NCI-H146 treated with DMSO at 0.1 percent for 48 hours (cell line): ENCODE measurements at regions not wholly inside any gene's neighbourhood (a gene's known extent, or its start where the extent isn't known, plus 50 kb on each side); places are given as distances from the start of the nearest gene placed in this dataset.

Experiments
- DNase-seq: peaks from one replicate; lab custom pipeline; 2025; ENCODE audit not compliant: unreplicated experiment; lab: John Stamatoyannopoulos, UW

GRCh38 chr10:110396284-110396651, 91.5 kb upstream of the SMNDC1 start:
- no peak for DNase-seq

DNA sequence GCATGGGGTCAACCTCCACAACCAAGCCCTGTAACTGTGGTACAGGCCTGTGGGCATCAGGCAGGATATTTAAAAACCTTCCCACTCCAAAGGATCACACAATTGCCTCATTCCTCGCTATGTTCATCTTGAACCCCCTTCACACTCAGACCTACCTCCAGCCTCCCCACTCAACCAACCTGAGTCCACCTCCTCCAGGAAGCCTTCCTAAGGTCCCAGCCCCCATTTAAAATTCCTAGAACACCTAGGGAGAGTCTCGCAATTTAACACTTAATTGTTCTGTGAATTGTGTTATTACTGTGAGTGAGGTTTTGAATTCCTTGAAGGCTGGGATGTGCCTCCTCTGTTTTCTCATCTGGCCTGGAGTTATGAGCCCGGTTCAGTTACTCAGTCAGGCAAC, 93.1 kb upstream of the SMNDC1 start:
- DNase-seq: no peak

GRCh38 chr10:110398419-110399105, 93.8 kb upstream of the SMNDC1 start:
- DNase-seq: no peak

DNA sequence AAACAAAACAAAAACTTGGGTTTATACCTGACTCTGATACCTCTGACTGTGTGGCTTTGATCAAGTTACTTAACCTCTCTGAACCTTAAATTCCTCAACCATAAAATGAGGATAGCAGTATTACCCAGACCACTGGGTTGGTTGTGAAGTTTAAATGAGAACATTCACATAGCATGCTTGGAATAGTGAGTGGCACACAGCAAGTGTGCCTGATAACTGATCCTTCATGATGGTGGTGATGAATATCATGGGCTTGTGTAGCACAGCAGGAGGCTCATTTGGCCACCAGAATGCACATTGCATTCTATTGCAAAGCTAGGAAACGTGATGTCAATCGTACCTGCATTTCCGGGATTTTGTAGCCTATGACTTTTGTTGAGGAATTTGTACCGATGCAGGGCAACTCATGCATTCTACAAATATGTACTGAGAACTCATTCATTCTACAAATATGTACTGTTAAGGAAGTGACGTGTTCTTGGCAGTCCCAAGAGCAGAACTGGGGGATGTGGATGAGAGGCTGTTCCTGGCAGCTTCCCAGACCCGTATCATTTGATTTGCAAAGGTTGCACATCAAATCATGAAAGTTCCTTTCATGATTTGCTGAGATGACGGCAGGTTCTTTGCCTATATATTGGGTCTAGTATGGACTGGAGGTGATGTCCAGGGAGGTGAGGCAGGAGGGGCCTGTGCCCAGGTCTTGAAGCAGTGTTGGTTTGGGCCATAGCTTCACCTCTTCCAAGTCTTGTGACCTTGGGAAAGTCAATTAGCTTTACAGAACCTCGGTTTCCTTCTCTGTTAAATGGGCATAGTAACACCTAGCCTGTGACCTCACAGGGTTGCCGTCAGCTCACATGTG, 94.6 kb upstream of the SMNDC1 start:
- no peak for DNase-seq

DNA sequence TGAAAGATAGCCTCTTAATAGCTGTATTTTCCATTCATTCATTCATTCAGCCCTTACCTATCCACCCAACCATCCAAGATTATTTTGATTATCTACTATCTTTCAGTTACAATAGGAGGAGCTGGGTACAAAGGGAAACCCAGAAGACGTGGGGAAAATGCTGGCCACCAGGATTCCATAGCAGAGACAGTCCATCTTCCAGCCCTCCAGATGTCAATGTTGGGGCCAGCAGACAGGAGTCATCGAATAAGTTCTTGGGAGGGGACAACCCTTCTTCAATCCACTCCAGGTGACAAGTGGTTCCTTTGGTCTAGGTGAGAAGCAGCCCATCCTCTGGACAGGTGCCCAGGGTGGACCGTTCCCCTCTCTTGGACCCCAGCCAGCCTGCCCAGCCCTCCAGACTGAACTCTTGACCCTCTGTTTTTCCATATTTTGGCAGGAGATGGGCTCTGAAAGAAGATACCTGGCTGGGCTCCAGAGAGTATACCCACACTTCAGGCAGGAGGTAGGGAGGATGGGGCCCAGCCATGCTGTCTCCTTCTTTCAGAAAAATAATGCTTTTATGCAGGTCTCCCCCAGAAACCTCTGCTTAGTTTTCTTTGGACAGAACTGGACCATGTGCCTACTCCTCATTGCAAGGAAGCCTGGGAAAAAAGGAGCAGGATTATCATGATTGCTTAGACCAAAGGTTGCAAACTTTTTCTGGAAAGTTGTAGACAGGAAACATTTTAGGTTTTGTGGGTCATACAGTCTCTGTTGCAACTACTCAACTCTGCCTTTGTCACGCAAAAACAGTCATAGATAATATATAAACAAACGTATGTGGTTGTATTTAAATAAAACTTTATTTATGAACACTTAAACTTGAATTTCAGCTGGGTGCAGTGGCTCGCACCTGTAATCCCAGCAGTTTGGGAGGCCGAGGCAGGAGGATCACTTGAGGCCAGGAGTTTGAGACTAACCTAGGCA, 95.5 kb upstream of the SMNDC1 start:
- DNase-seq: no peak

DNA sequence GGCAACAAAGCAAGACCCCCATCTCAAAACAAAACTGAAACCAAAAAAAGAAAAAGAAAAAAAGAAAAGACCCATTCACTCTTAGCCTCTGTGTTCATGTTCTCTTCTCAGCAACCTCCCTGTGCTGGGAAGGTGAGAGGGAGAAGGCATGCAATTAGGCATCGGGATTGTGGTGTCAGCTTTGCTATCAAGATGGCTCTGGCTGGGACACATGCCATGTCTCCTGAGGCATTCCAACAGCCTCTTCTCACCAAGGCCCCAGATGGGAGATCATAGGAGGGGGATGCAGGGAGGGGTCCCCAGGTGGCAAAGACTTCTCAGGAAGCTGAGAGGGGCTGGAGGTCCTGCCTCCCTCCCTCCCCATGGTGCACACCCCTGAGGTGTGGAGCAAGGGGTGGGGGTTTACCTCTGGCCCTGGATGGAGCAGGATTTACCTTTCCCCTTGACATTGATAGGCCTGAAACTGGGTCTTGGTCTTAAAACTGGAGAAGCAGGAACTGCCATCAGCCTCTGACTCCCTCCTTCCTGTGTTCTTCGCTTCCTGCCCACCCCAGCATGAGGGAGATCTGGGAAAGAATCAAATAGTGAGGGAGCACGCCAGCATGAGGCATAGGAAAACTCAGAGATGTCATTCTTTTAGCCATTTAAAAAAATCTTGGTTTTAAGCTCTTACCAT, 96.2 kb upstream of the DUSP5 start:
- DNase-seq: no peak

DNA sequence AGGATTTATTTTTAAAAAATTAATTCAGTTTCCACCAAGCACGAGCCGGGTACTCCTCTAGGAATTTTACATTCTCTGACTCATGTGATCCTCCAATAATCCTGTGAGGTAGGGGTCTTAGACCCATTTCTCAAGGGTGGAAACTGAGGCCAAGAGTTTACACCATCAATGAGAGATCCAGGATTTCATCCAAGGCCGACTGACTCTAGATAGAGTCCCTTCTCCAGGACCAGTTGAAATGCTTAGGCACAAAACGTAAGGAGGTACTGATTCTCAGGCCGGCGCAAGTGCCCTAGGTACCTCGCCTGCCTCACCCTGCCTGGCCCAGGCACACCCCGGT, 95.7 kb upstream of the DUSP5 start:
- DNase-seq: no peak

GRCh38 chr10:110403593-110403992, 94.1 kb upstream of the DUSP5 start:
- no peak for DNase-seq

DNA sequence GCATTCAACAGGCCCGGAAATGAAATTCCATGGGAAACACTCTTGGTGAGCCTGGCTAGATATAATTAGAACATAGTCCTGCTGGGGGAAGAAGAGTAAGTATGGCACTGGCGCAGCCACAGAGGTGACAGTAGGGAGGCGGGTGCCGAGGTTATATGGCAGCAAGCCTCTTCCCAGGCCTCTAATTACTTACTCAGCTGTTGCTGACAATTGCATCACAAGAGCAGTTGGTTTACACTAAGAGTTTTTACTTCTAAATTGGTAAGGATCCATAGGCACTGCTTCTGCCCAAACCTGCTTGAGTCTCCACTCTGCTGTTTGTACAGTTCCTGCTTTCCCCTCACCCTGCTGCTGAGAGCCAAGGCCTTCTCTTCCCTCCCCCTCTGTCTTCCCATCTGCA, 93.3 kb upstream of the DUSP5 start:
- DNase-seq: no peak

- no peak for DNase-seq
Observed at GRCh38 chr10:110404825-110405224, 92.9 kb upstream of the DUSP5 start.

- DNase-seq: no peak
Observed at GRCh38 chr10:110405380-110405779, 92.3 kb upstream of the DUSP5 start.

DNA sequence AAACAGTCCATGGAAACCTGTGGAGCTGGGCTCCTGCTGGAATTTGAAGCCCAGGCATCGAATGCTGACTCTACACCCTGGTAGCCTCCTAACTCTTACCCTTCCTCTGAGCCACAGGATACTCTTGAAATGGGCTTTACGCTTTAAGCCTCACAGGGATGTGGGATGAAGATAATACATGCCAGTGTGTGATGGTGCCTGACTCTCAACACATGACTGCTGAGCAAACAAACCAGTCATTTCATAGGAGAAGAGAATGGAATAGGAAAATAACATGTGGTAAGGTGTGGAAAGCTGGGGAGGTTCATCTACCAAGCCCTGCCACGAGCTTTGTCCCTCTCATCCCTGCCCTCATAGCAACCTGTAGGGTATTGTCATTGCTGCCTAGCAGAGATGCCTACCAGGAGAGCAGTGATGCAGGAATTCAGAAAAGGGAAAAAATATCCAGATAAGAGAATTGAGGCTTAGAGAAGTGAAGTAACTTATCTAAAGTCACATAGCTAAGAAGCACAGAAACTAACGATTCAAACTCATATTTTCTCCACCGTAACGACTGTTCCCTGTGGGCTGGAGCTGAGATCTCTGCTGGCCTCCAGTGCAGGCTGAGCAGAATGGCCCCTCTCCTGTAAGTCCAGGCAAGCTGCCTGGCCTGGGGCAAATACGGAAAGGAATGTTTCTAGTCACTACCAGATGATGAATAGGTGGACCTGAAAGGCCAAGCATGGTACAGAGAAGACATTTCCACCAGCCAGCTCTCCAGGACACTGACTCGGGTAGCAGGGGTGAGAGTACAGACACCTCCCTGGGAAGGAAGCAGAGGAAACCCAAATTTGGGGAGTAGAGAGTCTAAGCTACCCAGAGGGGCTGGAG, 90.2 kb upstream of the DUSP5 start:
- DNase-seq: no peak

- DNase-seq: no peak
Observed at GRCh38 chr10:110408203-110408871, 89.4 kb upstream of the DUSP5 start.

- no peak for DNase-seq
Observed at GRCh38 chr10:110408943-110409342, 88.8 kb upstream of the DUSP5 start.

DNA sequence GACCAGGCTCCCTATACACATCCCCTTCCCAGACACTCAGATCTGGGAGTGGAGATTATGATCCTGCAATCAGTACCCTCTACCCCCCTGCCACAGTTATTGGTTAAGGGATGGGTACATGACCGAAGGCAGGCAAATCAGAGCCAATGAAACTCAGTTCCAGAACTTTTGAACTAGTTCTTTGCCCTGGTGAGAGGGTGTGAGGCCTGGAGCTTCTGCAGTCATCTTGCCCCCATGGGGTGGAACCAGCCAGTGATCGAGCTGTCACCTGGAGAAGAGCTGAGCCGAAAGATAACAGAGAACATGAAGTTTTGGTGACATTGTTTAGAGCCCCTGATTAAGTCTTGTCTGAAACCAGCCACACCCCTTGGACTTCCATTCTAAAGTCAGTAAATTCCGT, 88.2 kb upstream of the DUSP5 start:
- DNase-seq: no peak

GRCh38 chr10:110409926-110410325, 87.8 kb upstream of the DUSP5 start:
- DNase-seq: no peak

- no peak for DNase-seq
Observed at GRCh38 chr10:110410329-110411046, 87.2 kb upstream of the DUSP5 start.

DNA sequence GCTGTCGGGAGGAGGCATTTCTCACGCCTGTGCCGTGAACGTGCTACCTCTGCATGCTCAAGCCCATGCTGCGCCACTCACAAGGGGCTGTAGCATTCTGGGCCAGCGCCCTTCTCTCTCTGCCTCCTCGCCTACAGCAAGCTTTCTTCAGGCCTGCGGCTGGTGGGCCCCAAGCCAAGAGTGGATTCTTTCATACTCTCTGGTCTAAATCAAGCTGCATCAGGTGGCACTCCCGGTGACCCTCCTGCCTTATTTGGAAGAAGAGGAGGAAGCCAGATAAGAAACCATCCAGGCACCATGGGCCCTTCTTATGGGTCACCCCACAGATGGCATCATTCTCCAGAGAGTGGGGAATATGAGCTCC, 86.7 kb upstream of the DUSP5 start:
- DNase-seq: no peak
